HL-60 (cell line): ENCODE measurements at regions not wholly inside any gene's neighbourhood (a gene's known extent, or its start where the extent isn't known, plus 50 kb on each side); places are given as distances from the start of the nearest gene placed in this dataset.

Experiments
- DNase-seq, 2 experiments: peaks; one replicate each; pipeline ENCODE4 v3.0.0-alpha.2; 2010 to 2020; ENCODE audit warnings: low read depth in 1 of 2, low spot score in 1 of 2
- H3K27ac ChIP-seq: fragments of 250-450 bp; sonication (Bioruptor Pico); replicated peaks from 2 replicates; pipeline ENCODE4 v1.5.1; 2020; ENCODE audit warnings: mild to moderate bottlenecking, moderate library complexity
- H3K27me3 ChIP-seq: fragments of 250-450 bp; sonication (Bioruptor Pico); 2 replicates; pipeline ENCODE4 v1.5.1; 2021; ENCODE audit warnings: mild to moderate bottlenecking, moderate library complexity; ENCODE audit not compliant: insufficient read depth, poor library complexity, severe bottlenecking
- H3K4me3 ChIP-seq: replicated peaks from 2 replicates; pipeline ENCODE4 v1.5.1; 2011; ENCODE audit warnings: mild to moderate bottlenecking, control low read depth, low read length; ENCODE audit not compliant: insufficient read depth
- GABPA ChIP-seq: IDR thresholded peaks from 2 replicates; pipeline ENCODE4 v1.6.1; 2012; ENCODE audit warnings: low read depth
- POLR2AphosphoS5 ChIP-seq: IDR thresholded peaks from 2 replicates; pipeline ENCODE4 v1.6.1; 2012; ENCODE audit warnings: low read depth
- SPI1 ChIP-seq: IDR thresholded peaks from 2 replicates; pipeline ENCODE4 v1.6.1; 2012; ENCODE audit warnings: low read depth, mild to moderate bottlenecking, borderline replicate concordance
- TF ChIP-seq, protein P1 (sequence below): IDR thresholded peaks from 2 replicates; pipeline ENCODE4 v1.6.1; 2012; ENCODE audit warnings: low read depth; ENCODE audit not compliant: insufficient replicate concordance
- TF ChIP-seq, protein P2 (sequence below): IDR thresholded peaks from one replicate; pipeline ENCODE4 v1.5.1; 2011; ENCODE audit warnings: low read length, control low read depth, inconsistent platforms; ENCODE audit not compliant: insufficient read depth

DNA sequence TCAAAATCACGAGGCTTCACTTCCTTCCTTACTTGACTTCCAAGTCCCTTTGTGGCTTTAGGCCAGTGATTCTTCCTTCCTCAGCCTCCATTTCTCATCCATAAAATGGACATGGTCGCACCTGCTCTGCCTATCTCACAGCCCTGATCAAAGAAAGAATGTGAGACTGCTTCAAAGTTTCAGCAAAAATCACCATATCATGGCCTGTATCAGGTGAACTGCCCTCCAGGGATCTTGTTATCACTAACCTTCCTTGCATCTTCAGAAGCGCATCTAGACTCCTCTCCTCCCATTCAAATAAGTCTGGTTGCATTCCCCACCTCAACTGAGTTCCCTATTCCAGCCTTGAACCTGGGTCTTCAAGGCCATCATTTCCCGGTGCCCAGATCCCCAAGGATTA lies 96.5 kb downstream of the TTC32 start:
- Histone ChIP-seq H3K4me3 (no peak overlapping the region), H3K27ac (no peak overlapping the region), H3K27me3 (no peaks in the 10 kb centered on the region)
- DNase-seq = no peak
- TF ChIP-seq GABPA (no peak), SPI1 (no peak)
- TF ChIP-seq, protein P1, sequence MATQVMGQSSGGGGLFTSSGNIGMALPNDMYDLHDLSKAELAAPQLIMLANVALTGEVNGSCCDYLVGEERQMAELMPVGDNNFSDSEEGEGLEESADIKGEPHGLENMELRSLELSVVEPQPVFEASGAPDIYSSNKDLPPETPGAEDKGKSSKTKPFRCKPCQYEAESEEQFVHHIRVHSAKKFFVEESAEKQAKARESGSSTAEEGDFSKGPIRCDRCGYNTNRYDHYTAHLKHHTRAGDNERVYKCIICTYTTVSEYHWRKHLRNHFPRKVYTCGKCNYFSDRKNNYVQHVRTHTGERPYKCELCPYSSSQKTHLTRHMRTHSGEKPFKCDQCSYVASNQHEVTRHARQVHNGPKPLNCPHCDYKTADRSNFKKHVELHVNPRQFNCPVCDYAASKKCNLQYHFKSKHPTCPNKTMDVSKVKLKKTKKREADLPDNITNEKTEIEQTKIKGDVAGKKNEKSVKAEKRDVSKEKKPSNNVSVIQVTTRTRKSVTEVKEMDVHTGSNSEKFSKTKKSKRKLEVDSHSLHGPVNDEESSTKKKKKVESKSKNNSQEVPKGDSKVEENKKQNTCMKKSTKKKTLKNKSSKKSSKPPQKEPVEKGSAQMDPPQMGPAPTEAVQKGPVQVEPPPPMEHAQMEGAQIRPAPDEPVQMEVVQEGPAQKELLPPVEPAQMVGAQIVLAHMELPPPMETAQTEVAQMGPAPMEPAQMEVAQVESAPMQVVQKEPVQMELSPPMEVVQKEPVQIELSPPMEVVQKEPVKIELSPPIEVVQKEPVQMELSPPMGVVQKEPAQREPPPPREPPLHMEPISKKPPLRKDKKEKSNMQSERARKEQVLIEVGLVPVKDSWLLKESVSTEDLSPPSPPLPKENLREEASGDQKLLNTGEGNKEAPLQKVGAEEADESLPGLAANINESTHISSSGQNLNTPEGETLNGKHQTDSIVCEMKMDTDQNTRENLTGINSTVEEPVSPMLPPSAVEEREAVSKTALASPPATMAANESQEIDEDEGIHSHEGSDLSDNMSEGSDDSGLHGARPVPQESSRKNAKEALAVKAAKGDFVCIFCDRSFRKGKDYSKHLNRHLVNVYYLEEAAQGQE = no peak

DNA sequence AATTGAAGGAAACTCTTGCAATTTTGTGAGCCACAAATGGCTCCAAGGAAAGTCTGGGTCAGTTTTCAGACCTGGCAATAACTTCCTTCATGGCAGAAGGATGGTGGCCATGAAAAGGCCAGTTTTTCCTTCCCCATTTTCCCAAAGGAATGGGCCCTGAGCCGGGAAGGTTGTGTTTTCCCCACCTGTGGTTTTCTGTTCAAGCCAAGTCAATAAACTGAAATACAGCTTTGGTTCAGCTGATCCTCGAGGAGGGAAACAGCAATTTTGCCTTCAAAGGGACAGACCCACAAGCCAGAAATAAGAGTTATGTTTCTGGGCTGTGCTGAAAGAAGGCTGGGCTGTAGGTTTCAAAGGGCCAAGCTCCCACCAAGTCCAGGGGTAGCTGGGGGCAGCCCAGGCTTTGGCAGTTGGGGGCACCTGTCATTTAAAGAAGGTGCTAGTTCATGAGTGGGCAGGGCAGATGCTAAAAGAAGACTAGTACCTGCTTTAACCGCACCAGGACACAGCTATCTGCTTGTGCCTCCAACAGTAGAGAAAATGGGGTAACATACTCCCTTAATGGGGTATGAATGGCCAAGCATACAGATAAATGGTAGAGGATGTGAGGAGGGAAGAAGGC lies 97.0 kb downstream of the TTC32 start:
- TF ChIP-seq, protein P1 = no peak
- TF ChIP-seq GABPA = no peak
- no peak for TF ChIP-seq POLR2AphosphoS5
- TF ChIP-seq, protein P2, sequence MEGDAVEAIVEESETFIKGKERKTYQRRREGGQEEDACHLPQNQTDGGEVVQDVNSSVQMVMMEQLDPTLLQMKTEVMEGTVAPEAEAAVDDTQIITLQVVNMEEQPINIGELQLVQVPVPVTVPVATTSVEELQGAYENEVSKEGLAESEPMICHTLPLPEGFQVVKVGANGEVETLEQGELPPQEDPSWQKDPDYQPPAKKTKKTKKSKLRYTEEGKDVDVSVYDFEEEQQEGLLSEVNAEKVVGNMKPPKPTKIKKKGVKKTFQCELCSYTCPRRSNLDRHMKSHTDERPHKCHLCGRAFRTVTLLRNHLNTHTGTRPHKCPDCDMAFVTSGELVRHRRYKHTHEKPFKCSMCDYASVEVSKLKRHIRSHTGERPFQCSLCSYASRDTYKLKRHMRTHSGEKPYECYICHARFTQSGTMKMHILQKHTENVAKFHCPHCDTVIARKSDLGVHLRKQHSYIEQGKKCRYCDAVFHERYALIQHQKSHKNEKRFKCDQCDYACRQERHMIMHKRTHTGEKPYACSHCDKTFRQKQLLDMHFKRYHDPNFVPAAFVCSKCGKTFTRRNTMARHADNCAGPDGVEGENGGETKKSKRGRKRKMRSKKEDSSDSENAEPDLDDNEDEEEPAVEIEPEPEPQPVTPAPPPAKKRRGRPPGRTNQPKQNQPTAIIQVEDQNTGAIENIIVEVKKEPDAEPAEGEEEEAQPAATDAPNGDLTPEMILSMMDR = no peak
- no peak for TF ChIP-seq SPI1
- no peak for DNase-seq
- Histone ChIP-seq H3K27me3 (no peaks in the 10 kb centered on the region), H3K27ac (no peak overlapping the region), H3K4me3 (no peak overlapping the region)

DNA sequence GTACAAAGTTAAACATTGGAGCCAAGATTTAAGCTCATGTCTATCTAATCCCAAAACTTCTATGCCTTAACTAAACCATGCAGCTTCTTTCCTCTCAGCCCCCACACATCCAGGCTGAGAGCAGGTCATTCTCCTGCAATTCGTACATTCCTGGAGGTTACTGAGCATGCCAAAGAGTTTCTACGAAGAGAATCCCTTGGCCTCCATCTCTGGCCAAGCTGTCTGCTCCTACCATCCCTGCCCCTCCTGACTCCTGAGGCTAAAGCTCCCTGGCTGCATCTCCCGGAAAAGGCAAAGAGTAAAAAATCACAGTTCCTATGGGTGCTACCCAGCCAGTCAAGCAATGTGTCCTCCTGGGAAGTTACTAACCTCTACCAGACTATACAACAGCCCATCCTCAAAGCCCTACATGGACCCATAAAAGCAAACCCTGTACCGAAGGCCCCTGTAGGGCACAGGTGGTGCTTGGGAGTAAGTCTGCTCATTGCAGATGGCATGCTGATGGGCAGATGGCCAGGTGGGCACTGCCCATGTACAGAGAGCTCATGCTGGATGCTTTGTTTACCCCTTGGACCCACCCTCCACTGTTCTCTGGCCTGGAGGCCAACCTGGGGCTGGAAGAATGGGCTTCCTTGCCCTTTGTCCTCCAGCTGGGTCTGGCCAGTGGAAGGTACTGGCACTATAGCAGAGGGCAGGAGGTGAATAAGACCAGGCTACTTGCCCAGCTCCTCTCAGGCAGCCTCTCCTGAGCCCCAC lies 99.5 kb downstream of the TTC32 start:
- TF ChIP-seq GABPA (no peak), POLR2AphosphoS5 (no peak), SPI1 (no peak)
- TF ChIP-seq, protein P2 = no peak
- TF ChIP-seq, protein P1 = no peak
- DNase-seq = no peak
- Histone ChIP-seq H3K27ac (no peak overlapping the region), H3K4me3 (no peak overlapping the region), H3K27me3 (no peaks in the 10 kb centered on the region)
